Heart left ventricle (tissue), 13 donors: ENCODE measurements at regions not wholly inside any gene's neighbourhood (a gene's known extent, or its start where the extent isn't known, plus 50 kb on each side); places are given as distances from the start of the nearest gene placed in this dataset.

Experiments used
- CTCF ChIP-seq, 12 donors: fragments of 200-600 bp; sonication (generic) in 4 of 12; IDR thresholded peaks; one replicate each; pipeline versions ENCODE4 v1.5.0 to v1.8.0; 2018 to 2022; ENCODE audit warnings: antibody characterized with exemption in 12 of 12, mild to moderate bottlenecking in 5 of 12
- POLR2A ChIP-seq, 2 donors: fragments of 450-650 bp; IDR thresholded peaks; one replicate each; pipeline ENCODE4 v1.6.1; 2017; ENCODE audit warnings: antibody characterized with exemption in 2 of 2, mild to moderate bottlenecking in 2 of 2, moderate library complexity in 2 of 2
- donor health status: ischemic (EF 13 %, LVEDD 7.1; RV severe dilation, severe dysfunction).
- donor health status: DM: no; HTN: yes; CAD: no.
- donor health status: DM: no; HTN: no; CAD: no.
- donor health status: ischemic (EF 25% LVEDD 6.9; RV normal size, moderate dysfunction).
- donor health status: ischemic (EF 25% LVEDD 5.7; RV mildly dilated, moderate dysfunction).
- donor health status: ischemic (EF 35%, LVEDD 5.7; RV mildly dilated, moderate dysfunction).
- donor health status: nonischemic (EF 11% LVEDD 7.7; RV severe dilation, severe dysfunction).
- donor health status: DM: yes; HTN: yes; CAD: no.
- donor health status: PGD.
- donor health status: ischemic (EF 29% LVEDD 5.4; RV normal size, mild dysfunction).
- donor health status: nonischemic (EF 23%, LVEDD 6.1; RV moderate dilation, normal function).

DNA sequence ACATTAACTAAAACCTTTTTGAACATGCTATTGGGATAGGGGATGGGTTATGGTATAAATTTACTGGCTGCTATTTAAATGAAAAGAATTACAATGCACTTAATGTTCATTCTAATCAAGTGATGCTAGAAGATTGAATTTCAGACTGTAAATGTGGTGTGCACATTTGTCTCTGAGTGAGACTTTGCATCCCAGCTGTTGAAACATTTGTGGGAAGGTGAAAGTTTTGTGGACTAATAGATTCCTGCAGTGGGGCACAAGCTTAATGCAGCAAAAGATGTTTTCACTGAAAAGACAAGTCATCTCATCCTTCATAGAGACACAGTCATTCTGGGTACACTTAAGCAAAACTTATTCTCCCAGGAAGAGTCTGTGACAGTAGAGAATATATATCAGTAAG, 323.6 kb downstream of the NFIB start:
- no peak for TF ChIP-seq CTCF (IDR thresholded peaks at IDR 0.05)
- no peak for TF ChIP-seq POLR2A (IDR thresholded peaks at IDR 0.05)
